C4-2B (cell line): ENCODE measurements at regions not wholly inside any gene's neighbourhood (a gene's known extent, or its start where the extent isn't known, plus 50 kb on each side); places are given as distances from the start of the nearest gene placed in this dataset.

Experiments
- CTCF ChIP-seq: fragments of 450-650 bp; conservative IDR thresholded peaks from 2 replicates; pipeline ENCODE4 v1.5.1; 2017; ENCODE audit warnings: mild to moderate bottlenecking
- ZFX ChIP-seq: fragments of 450-650 bp; IDR thresholded peaks from 2 replicates; pipeline ENCODE4 v1.6.1; 2017

- TF ChIP-seq CTCF: no peak
- TF ChIP-seq ZFX: no peak
These were observed 211.9 kb upstream of the CLINT1 start for GRCh38 chr5:158070859-158071258.
